Gastroesophageal sphincter (tissue), 4 donors: ENCODE measurements at regions not wholly inside any gene's neighbourhood (a gene's known extent, or its start where the extent isn't known, plus 50 kb on each side); places are given as distances from the start of the nearest gene placed in this dataset.

Experiments used
- ATAC-seq: fragments of 150-250 bp; one replicate; pipeline ENCODE4 v1.9.1; 2016; ENCODE audit warnings: mild to moderate bottlenecking, moderate library complexity
- H3K27ac ChIP-seq, 4 donors: fragments of 200-600 bp; sonication (generic) in 3 of 4; 1 replicate in 3 of 4; 2 replicates in 1 of 4; pipeline ENCODE4 v1.5.1; 2016 to 2019
- H3K27me3 ChIP-seq: fragments of 200-600 bp; sonication (generic); one replicate; pipeline ENCODE4 v1.5.1; 2019
- H3K36me3 ChIP-seq, 2 donors: fragments of 200-600 bp; sonication (generic); one replicate each; pipeline ENCODE4 v1.5.1; 2019; ENCODE audit warnings: control low read depth in 1 of 2
- H3K4me1 ChIP-seq, 3 donors: fragments of 200-600 bp; sonication (generic); 1 replicate in 2 of 3; 2 replicates in 1 of 3; pipeline ENCODE4 v1.5.1; 2016 to 2019; ENCODE audit warnings: control low read depth in 2 of 3
- H3K4me3 ChIP-seq, 2 donors: fragments of 200-600 bp; sonication (generic); one replicate each; pipeline ENCODE4 v1.5.1; 2019; ENCODE audit warnings: mild to moderate bottlenecking in 1 of 2, moderate library complexity in 1 of 2
- H3K9me3 ChIP-seq, 3 donors: fragments of 200-600 bp; sonication (generic); one replicate each; pipeline ENCODE4 v1.5.1; 2017 to 2019; ENCODE audit warnings: control low read depth in 2 of 3
- EP300 ChIP-seq: sonication (generic); formaldehyde crosslinking; IDR thresholded peaks from one replicate; pipeline ENCODE4 v1.6.1; 2017; ENCODE audit warnings: antibody characterized with exemption, mild to moderate bottlenecking
- POLR2A ChIP-seq, 2 donors: fragments of 450-650 bp; IDR thresholded peaks; one replicate each; pipeline ENCODE4 v1.6.1; 2017; ENCODE audit warnings: antibody characterized with exemption in 2 of 2, mild to moderate bottlenecking in 2 of 2, moderate library complexity in 1 of 2
- POLR2AphosphoS5 ChIP-seq: sonication (generic); formaldehyde crosslinking; IDR thresholded peaks from one replicate; pipeline ENCODE4 v1.6.1; 2017; ENCODE audit warnings: antibody characterized with exemption
- WGBS, 2 donors: methylation state at CpG; one replicate each; pipeline ENCODE4 v1.1.5; 2018; ENCODE audit warnings: low coverage in 1 of 2; 5-methylcytosine and 5-hydroxymethylcytosine counted together
- TF ChIP-seq, protein P1 (sequence below), 4 experiments: fragments of 200-600 bp in 2 of 4; fragments of 450-650 bp in 2 of 4; sonication (generic) in 1 of 4; IDR thresholded peaks; one replicate each; pipeline ENCODE4 v1.5.1; 2017 to 2019; ENCODE audit warnings: antibody characterized with exemption in 4 of 4, mild to moderate bottlenecking in 2 of 4, moderate library complexity in 2 of 4

DNA sequence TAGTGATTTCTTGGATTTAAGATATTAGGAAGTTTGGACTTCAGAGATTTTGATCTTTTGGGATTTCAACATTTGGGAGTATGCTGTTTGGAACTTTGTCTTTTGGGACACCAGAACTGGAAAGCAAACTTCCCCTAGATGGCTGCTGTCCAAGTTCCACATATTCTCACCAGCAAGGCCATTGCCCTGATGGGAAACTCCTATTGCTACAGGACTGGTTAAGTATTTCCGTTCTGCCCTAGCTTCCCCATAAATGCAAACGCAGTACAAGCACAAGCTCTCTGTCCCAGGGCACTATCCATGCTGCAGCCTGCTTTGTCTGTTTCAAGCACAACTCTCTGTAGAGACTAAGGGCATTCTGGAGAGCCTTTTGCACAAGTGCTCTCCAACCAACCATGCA, 79.3 kb upstream of the SLC25A13 start:
- TF ChIP-seq POLR2AphosphoS5 = no peak
- TF ChIP-seq, protein P1, sequence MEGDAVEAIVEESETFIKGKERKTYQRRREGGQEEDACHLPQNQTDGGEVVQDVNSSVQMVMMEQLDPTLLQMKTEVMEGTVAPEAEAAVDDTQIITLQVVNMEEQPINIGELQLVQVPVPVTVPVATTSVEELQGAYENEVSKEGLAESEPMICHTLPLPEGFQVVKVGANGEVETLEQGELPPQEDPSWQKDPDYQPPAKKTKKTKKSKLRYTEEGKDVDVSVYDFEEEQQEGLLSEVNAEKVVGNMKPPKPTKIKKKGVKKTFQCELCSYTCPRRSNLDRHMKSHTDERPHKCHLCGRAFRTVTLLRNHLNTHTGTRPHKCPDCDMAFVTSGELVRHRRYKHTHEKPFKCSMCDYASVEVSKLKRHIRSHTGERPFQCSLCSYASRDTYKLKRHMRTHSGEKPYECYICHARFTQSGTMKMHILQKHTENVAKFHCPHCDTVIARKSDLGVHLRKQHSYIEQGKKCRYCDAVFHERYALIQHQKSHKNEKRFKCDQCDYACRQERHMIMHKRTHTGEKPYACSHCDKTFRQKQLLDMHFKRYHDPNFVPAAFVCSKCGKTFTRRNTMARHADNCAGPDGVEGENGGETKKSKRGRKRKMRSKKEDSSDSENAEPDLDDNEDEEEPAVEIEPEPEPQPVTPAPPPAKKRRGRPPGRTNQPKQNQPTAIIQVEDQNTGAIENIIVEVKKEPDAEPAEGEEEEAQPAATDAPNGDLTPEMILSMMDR (IDR thresholded peaks at IDR 0.05) = no peak
- TF ChIP-seq POLR2A (IDR thresholded peaks at IDR 0.05) = no peak
- TF ChIP-seq EP300 = no peak
- Histone ChIP-seq H3K9me3 (no peaks in the 10 kb centered on the region), H3K36me3 (no peaks in the 10 kb centered on the region), H3K4me3 (no peak overlapping the region), H3K27ac (no peak overlapping the region), H3K27me3 (peaks cover 6% of the 10 kb centered on the region), H3K4me1 (no peaks in the 10 kb centered on the region)
- WGBS, 2 donors = 49 to 60% methylated on average over 1 to 2 of the region's 2 CpGs
- no peak for ATAC-seq

DNA sequence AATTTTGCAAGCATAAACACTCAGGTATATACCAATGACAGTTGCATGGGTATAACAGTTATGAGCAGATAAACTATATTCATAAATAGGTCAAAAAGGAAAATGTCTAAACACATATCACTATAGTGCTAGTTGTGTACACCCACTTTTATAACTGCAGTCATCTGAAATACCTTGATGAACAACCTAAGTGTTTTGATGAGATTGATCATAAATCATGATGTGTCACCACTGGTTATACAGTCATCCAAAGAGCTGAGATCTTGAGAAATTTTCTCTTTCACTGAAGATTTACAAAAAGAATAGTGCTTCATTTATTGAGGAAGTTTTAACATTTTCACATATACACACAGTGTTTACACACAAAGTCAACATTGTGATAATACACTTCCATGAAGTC, 78.6 kb upstream of the SLC25A13 start:
- H3K4me1 ChIP-seq = no peaks in the 10 kb centered on the region
- peaks cover 6% of the 10 kb centered on the region for H3K27me3 ChIP-seq
- H3K36me3 ChIP-seq = no peaks in the 10 kb centered on the region
- no peak overlapping the region for H3K4me3 ChIP-seq
- H3K27ac ChIP-seq = no peak overlapping the region
- ATAC-seq = no peak
- no peaks in the 10 kb centered on the region for H3K9me3 ChIP-seq
- TF ChIP-seq POLR2AphosphoS5 (no peak), EP300 (no peak), POLR2A (IDR thresholded peaks at IDR 0.05) (no peak)
- TF ChIP-seq, protein P1 (IDR thresholded peaks at IDR 0.05) = no peak

DNA sequence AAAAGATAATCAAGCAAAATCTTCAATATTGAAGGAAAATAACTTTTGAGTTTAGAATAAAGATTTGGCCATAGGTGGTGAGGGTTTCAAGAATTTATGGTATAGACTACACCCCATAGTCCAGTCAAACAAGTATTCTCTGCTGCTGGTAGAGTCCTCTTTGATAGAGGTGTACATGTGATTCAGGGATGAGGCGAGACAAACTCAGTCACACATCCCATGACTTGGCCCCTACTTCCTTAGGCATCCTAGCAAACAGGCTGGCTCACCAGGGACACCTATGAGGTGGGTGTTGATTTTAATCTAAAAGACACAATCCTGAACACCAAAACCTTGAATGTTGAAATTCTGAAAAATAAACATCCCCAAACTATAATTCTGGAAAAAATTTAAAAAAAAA, 78.1 kb upstream of the SLC25A13 start:
- H3K36me3 ChIP-seq = no peaks in the 10 kb centered on the region
- no peak overlapping the region for H3K27ac ChIP-seq
- H3K4me3 ChIP-seq = no peak overlapping the region
- no peak for ATAC-seq
- TF ChIP-seq EP300 (no peak), POLR2A (IDR thresholded peaks at IDR 0.05) (no peak)
- TF ChIP-seq, protein P1 (IDR thresholded peaks at IDR 0.05) = no peak
- H3K27me3 ChIP-seq = peaks cover 6% of the 10 kb centered on the region
- no peaks in the 10 kb centered on the region for H3K9me3 ChIP-seq
- 92 to 100% methylated on average over 1 of the region's 1 CpG for WGBS, 2 donors
- no peaks in the 10 kb centered on the region for H3K4me1 ChIP-seq

DNA sequence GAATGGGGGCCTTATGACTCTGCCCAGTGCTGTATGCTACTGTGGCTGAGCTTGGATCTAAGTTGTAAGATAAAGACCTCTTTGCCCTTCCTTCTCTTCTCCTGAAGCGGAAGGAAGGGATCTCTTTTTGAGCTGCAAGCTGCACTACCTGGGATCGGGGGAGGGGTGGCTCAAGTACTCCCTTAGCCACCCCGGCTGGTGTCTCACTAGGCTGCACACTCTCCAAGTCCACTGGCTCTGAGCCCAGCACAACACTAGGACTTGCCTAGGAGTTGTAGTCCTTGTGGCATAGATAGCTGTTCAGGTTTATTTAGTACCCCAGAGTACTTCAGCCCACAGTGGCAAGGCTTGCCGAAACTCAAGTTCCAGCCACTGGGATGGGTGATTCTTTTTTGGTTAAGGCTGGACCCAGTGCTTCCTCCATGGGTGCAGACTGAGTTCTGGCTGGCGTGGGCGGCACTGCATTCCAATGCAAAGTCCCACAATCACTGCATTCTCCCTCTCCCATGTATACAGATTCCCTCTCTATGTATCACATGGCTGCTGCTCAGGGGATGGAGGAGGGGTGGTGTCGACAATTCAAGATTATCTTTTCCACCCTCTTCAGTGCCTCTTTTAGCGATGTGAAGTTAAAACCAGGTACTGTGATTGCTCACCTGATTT, 76.2 kb upstream of the SLC25A13 start:
- no peak overlapping the region for H3K4me3 ChIP-seq
- H3K27me3 ChIP-seq = peaks cover 6% of the 10 kb centered on the region
- 74 to 77% methylated on average over 5 of the region's 8 CpGs for WGBS, 2 donors
- no peaks in the 10 kb centered on the region for H3K9me3 ChIP-seq
- H3K4me1 ChIP-seq = no peaks in the 10 kb centered on the region
- no peak for ATAC-seq
- no peaks in the 10 kb centered on the region for H3K36me3 ChIP-seq
- H3K27ac ChIP-seq = no peak overlapping the region
- no peak for TF ChIP-seq POLR2AphosphoS5
- no peak for TF ChIP-seq POLR2A (IDR thresholded peaks at IDR 0.05)
- TF ChIP-seq EP300 = no peak
- TF ChIP-seq, protein P1 (IDR thresholded peaks at IDR 0.05) = no peak

DNA sequence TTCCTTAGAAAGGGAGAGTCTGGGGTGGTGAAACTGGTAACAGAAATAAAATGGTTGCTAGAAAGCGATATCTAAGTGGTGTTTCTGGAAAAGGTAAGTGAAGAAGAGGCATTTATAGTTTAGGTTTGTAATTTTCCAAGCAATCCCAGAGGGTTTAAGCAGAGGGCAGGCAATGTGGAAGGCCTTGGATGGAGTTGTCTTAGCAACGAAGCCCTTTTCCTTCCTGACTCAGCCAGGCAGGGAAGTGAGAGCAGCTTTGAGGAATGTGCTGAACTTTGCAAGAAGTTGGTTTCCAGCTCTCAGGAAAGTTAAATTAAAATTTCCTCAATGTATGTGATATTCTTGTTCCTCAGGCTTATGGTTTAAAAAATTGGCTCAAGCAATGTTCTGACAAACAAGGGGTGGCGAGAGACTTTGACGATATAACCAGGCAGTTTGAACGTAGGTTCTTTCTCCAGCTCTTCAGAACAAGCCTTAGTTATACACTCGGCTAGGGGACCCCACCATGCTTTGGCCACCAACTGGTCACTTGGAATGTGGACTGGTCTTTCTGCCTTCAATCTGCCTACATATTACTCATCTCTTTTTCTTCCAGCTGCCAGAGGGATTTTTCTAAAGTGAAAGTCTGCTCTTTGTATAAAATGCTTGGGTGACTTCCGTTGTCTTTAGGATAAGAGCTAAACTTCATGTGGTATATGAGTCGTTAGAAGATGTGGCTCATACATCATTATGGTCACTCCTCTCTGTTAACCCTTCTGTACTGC, 66.9 kb upstream of the SLC25A13 start:
- TF ChIP-seq EP300 (no peak), POLR2AphosphoS5 (no peak), POLR2A (IDR thresholded peaks at IDR 0.05) (no peak)
- TF ChIP-seq, protein P1 (IDR thresholded peaks at IDR 0.05) = no peak
- Histone ChIP-seq H3K9me3 (no peaks in the 10 kb centered on the region), H3K27me3 (no peaks in the 10 kb centered on the region), H3K36me3 (no peaks in the 10 kb centered on the region), H3K4me1 (peaks cover 0 to 3% (median 0%) of the 10 kb centered on the region in 3 donors), H3K4me3 (no peak overlapping the region), H3K27ac (peak overlapping the region in 3 of 4 donors; percentile 4 to 59 (median 41))
- peak; percentile 55 for ATAC-seq
- 22 to 44% methylated on average over 4 to 8 of the region's 8 CpGs for WGBS, 2 donors
